NCI-H1694 treated with DMSO at 0.1 percent for 48 hours (cell line): ENCODE measurements at regions not wholly inside any gene's neighbourhood (a gene's known extent, or its start where the extent isn't known, plus 50 kb on each side); places are given as distances from the start of the nearest gene placed in this dataset.

ENCODE experiments used
- DNase-seq: peaks from one replicate; lab custom pipeline; 2025; lab: John Stamatoyannopoulos, UW

- no peak for DNase-seq
These were observed 514.1 kb downstream of the TENT5A start for GRCh38 chr6:81238390-81238789.

GRCh38 chr6:81237226-81237625 is 515.3 kb downstream of the TENT5A start:
- DNase-seq: no peak

GRCh38 chr6:81235512-81235911 is 517.0 kb downstream of the TENT5A start:
- no peak for DNase-seq

GRCh38 chr6:81233990-81234389 is 518.5 kb downstream of the TENT5A start:
- no peak for DNase-seq

- no peak for DNase-seq
These were observed 523.4 kb downstream of the TENT5A start for GRCh38 chr6:81228912-81229555.

GRCh38 chr6:81226957-81227356 is 525.5 kb downstream of the TENT5A start:
- DNase-seq: no peak

- DNase-seq: no peak
These were observed 535.8 kb downstream of the TENT5A start for GRCh38 chr6:81216668-81217067.

GRCh38 chr6:81215092-81215432 is 537.4 kb downstream of the TENT5A start:
- DNase-seq: no peak

- DNase-seq: no peak
These were observed 537.9 kb downstream of the TENT5A start for GRCh38 chr6:81214414-81215091.

- no peak for DNase-seq
These were observed 547.8 kb downstream of the TENT5A start for GRCh38 chr6:81204731-81205130.

GRCh38 chr6:81194374-81194773 is 558.1 kb downstream of the TENT5A start:
- no peak for DNase-seq

GRCh38 chr6:81172056-81172740 is 580.3 kb downstream of the TENT5A start:
- no peak for DNase-seq

GRCh38 chr6:81169166-81169565 is 583.3 kb downstream of the TENT5A start:
- DNase-seq: no peak

- DNase-seq: no peak
These were observed 585.7 kb downstream of the TENT5A start for GRCh38 chr6:81166770-81167169.

- DNase-seq: no peak
These were observed 593.5 kb downstream of the TENT5A start for GRCh38 chr6:81158956-81159355.

GRCh38 chr6:81148751-81149150 is 603.7 kb downstream of the TENT5A start:
- no peak for DNase-seq

- no peak for DNase-seq
These were observed 607.0 kb downstream of the TENT5A start for GRCh38 chr6:81145506-81145905.

- no peak for DNase-seq
These were observed 608.1 kb downstream of the TENT5A start for GRCh38 chr6:81144346-81144745.

GRCh38 chr6:81138236-81138635 is 614.2 kb downstream of the TENT5A start:
- DNase-seq: no peak

GRCh38 chr6:81130969-81131368 is 621.5 kb downstream of the TENT5A start:
- no peak for DNase-seq

- no peak for DNase-seq
These were observed 622.4 kb downstream of the TENT5A start for GRCh38 chr6:81130061-81130460.

- DNase-seq: no peak
These were observed 623.8 kb downstream of the TENT5A start for GRCh38 chr6:81128671-81129070.

GRCh38 chr6:81126150-81126549 is 626.3 kb downstream of the TENT5A start:
- no peak for DNase-seq
